ENCODE measurements at regions not wholly inside any gene's neighbourhood (a gene's known extent, or its start where the extent isn't known, plus 50 kb on each side); places are given as distances from the start of the nearest gene placed in this dataset.

GRCh38 chr11:103633068-103633788 lies 403.2 kb upstream of the DDI1 start:
- no peak overlapping the region for H3K4me3 ChIP-seq (ENCODE audit: low read length)
- H3K4me2 ChIP-seq (ENCODE audit: low read length) = no peak overlapping the region
- H3K36me3 ChIP-seq (ENCODE audit: insufficient read depth, low read length) = no peaks in the 10 kb centered on the region
- no peaks in the 10 kb centered on the region for H3K79me2 ChIP-seq (replicated peaks; ENCODE audit: insufficient read depth, low read length)
- H3F3A ChIP-seq (ENCODE audit: insufficient read depth, low read length, poor library complexity, severe bottlenecking) = no peaks in the 10 kb centered on the region
- no peak overlapping the region for H3K9ac ChIP-seq (ENCODE audit: low read length)
- H4K20me1 ChIP-seq (ENCODE audit: insufficient read depth) = no peaks in the 10 kb centered on the region
- H3K27me3 ChIP-seq (ENCODE audit: insufficient read depth, low read depth, low read length) = no peaks in the 10 kb centered on the region
- no peaks in the 10 kb centered on the region for H3K9me3 ChIP-seq (ENCODE audit: low read length)
- H2AFZ ChIP-seq (ENCODE audit: low read depth, low read length) = no peak overlapping the region
- TF ChIP-seq MXI1 (conservative IDR thresholded peaks at IDR 0.05; ENCODE audit: poor library complexity, severe bottlenecking) (no peak), EZH2 (IDR thresholded peaks at IDR 0.05; ENCODE audit: borderline replicate concordance, insufficient read depth, low read length, poor library complexity, severe bottlenecking) (no peak), POLR2AphosphoS5 (IDR thresholded peaks at IDR 0.05) (no peak), RAD21 (conservative IDR thresholded peaks at IDR 0.05) (no peak), EP300 (conservative IDR thresholded peaks at IDR 0.05; ENCODE audit: poor library complexity, severe bottlenecking) (no peak), SMC3 (conservative IDR thresholded peaks at IDR 0.05; ENCODE audit: poor library complexity) (no peak), TAF1 (IDR thresholded peaks at IDR 0.05; ENCODE audit: low read depth) (no peak)
- TF ChIP-seq, protein P1, sequence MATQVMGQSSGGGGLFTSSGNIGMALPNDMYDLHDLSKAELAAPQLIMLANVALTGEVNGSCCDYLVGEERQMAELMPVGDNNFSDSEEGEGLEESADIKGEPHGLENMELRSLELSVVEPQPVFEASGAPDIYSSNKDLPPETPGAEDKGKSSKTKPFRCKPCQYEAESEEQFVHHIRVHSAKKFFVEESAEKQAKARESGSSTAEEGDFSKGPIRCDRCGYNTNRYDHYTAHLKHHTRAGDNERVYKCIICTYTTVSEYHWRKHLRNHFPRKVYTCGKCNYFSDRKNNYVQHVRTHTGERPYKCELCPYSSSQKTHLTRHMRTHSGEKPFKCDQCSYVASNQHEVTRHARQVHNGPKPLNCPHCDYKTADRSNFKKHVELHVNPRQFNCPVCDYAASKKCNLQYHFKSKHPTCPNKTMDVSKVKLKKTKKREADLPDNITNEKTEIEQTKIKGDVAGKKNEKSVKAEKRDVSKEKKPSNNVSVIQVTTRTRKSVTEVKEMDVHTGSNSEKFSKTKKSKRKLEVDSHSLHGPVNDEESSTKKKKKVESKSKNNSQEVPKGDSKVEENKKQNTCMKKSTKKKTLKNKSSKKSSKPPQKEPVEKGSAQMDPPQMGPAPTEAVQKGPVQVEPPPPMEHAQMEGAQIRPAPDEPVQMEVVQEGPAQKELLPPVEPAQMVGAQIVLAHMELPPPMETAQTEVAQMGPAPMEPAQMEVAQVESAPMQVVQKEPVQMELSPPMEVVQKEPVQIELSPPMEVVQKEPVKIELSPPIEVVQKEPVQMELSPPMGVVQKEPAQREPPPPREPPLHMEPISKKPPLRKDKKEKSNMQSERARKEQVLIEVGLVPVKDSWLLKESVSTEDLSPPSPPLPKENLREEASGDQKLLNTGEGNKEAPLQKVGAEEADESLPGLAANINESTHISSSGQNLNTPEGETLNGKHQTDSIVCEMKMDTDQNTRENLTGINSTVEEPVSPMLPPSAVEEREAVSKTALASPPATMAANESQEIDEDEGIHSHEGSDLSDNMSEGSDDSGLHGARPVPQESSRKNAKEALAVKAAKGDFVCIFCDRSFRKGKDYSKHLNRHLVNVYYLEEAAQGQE (IDR thresholded peaks at IDR 0.05; ENCODE audit: borderline replicate concordance) = no peak
- TF ChIP-seq, protein P2, sequence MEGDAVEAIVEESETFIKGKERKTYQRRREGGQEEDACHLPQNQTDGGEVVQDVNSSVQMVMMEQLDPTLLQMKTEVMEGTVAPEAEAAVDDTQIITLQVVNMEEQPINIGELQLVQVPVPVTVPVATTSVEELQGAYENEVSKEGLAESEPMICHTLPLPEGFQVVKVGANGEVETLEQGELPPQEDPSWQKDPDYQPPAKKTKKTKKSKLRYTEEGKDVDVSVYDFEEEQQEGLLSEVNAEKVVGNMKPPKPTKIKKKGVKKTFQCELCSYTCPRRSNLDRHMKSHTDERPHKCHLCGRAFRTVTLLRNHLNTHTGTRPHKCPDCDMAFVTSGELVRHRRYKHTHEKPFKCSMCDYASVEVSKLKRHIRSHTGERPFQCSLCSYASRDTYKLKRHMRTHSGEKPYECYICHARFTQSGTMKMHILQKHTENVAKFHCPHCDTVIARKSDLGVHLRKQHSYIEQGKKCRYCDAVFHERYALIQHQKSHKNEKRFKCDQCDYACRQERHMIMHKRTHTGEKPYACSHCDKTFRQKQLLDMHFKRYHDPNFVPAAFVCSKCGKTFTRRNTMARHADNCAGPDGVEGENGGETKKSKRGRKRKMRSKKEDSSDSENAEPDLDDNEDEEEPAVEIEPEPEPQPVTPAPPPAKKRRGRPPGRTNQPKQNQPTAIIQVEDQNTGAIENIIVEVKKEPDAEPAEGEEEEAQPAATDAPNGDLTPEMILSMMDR (IDR thresholded peaks at IDR 0.05; ENCODE audit: poor library complexity, severe bottlenecking) = no peak
- no peak overlapping the region for H3K27ac ChIP-seq (ENCODE audit: low read length)
- no peaks in the 10 kb centered on the region for H3K9me2 ChIP-seq (ENCODE audit: insufficient read depth, low read length)

GRCh38 chr11:103633819-103634590 lies 402.4 kb upstream of the DDI1 start:
- no peak overlapping the region for H3K9ac ChIP-seq (ENCODE audit: low read length)

More at GRCh38 chr11:103633819-103634590, 402.4 kb upstream of the DDI1 start:
- no peaks in the 10 kb centered on the region for H3K27me3 ChIP-seq (ENCODE audit: insufficient read depth, low read depth, low read length)
- TF ChIP-seq MXI1 (conservative IDR thresholded peaks at IDR 0.05; ENCODE audit: poor library complexity, severe bottlenecking) (no peak), EP300 (conservative IDR thresholded peaks at IDR 0.05; ENCODE audit: poor library complexity, severe bottlenecking) (no peak), RAD21 (conservative IDR thresholded peaks at IDR 0.05) (no peak), POLR2AphosphoS5 (IDR thresholded peaks at IDR 0.05) (no peak), EZH2 (IDR thresholded peaks at IDR 0.05; ENCODE audit: borderline replicate concordance, insufficient read depth, low read length, poor library complexity, severe bottlenecking) (no peak)
- TF ChIP-seq, protein P2 (IDR thresholded peaks at IDR 0.05; ENCODE audit: poor library complexity, severe bottlenecking) = no peak
- TF ChIP-seq, protein P1 (IDR thresholded peaks at IDR 0.05; ENCODE audit: borderline replicate concordance) = no peak
- no peaks in the 10 kb centered on the region for H3K79me2 ChIP-seq (replicated peaks; ENCODE audit: insufficient read depth, low read length)
- no peaks in the 10 kb centered on the region for H3F3A ChIP-seq (ENCODE audit: insufficient read depth, low read length, poor library complexity, severe bottlenecking)
- no peak overlapping the region for H2AFZ ChIP-seq (ENCODE audit: low read depth, low read length)
- H3K9me3 ChIP-seq (ENCODE audit: low read length) = no peaks in the 10 kb centered on the region
- no peaks in the 10 kb centered on the region for H3K36me3 ChIP-seq (ENCODE audit: insufficient read depth, low read length)
- H3K4me3 ChIP-seq (ENCODE audit: low read length) = no peak overlapping the region
- H3K27ac ChIP-seq (ENCODE audit: low read length) = no peak overlapping the region
- H4K20me1 ChIP-seq (ENCODE audit: insufficient read depth) = no peaks in the 10 kb centered on the region
- H3K4me2 ChIP-seq (ENCODE audit: low read length) = no peak overlapping the region
- no peaks in the 10 kb centered on the region for H3K9me2 ChIP-seq (ENCODE audit: insufficient read depth, low read length)
